Keratinocyte (primary cell): ENCODE measurements at regions not wholly inside any gene's neighbourhood (a gene's known extent, or its start where the extent isn't known, plus 50 kb on each side); places are given as distances from the start of the nearest gene placed in this dataset.
"Not testable (repeated sequence)": the region's sequence is repeated elsewhere in the genome, so short reads cannot be mapped to it uniquely, and the experiment has no call there.

Source experiments
- DNase-seq: peaks from one replicate; pipeline ENCODE4 v3.0.0-alpha.2; 2011; ENCODE audit warnings: low read depth, missing footprints, low spot score
- FAIRE-seq: peaks from 2 replicates; lab custom pipeline; 2011; peaks lifted over from hg19 to GRCh38; lab: Jason Lieb, UNC
- H2AFZ ChIP-seq: 2 replicates; pipeline ENCODE4 v1.6.0; 2012; ENCODE audit warnings: low read length, control low read depth, inconsistent platforms; ENCODE audit not compliant: control insufficient read depth
- H3K27ac ChIP-seq: 2 replicates; pipeline ENCODE4 v1.5.1; 2011; ENCODE audit warnings: low read length; ENCODE audit not compliant: control insufficient read depth, insufficient read depth
- H3K27me3 ChIP-seq: 3 replicates; pipeline ENCODE4 v1.6.0; 2011; ENCODE audit warnings: low read length; ENCODE audit not compliant: control insufficient read depth, insufficient read depth; ENCODE audit errors: extremely low read depth
- H3K36me3 ChIP-seq, 2 experiments: 2 replicates in 1 of 2; 3 replicates in 1 of 2; pipeline ENCODE4 v1.5.1; 2011; ENCODE audit warnings: low read length in 2 of 2, mild to moderate bottlenecking in 1 of 2; ENCODE audit not compliant: control insufficient read depth in 2 of 2, insufficient read depth in 2 of 2; ENCODE audit errors: extremely low read depth in 1 of 2
- H3K4me1 ChIP-seq: 3 replicates; pipeline ENCODE4 v1.5.1; 2011; ENCODE audit warnings: low read length; ENCODE audit not compliant: control insufficient read depth, insufficient read depth; ENCODE audit errors: extremely low read depth
- H3K4me2 ChIP-seq: 3 replicates; pipeline ENCODE4 v1.6.0; 2011; ENCODE audit warnings: low read depth, low read length; ENCODE audit not compliant: control insufficient read depth, insufficient read depth; ENCODE audit errors: extremely low read depth
- H3K4me3 ChIP-seq, 3 experiments: fragments of 200-600 bp in 1 of 3; sonication (generic) in 1 of 3; 2 replicates in 2 of 3; 3 replicates in 1 of 3; pipeline ENCODE4 v1.5.1; 2011 to 2016; ENCODE audit warnings: low read length in 3 of 3, mild to moderate bottlenecking in 3 of 3, control low read depth in 2 of 3, inconsistent platforms in 1 of 3, low read depth in 1 of 3, mixed read lengths in 1 of 3, mixed run types in 1 of 3, moderate library complexity in 1 of 3; ENCODE audit not compliant: control insufficient read depth in 2 of 3, insufficient read depth in 2 of 3; ENCODE audit errors: extremely low read depth in 1 of 3
- H3K79me2 ChIP-seq: 2 replicates; pipeline ENCODE4 v1.6.0; 2012; ENCODE audit warnings: low read length; ENCODE audit not compliant: control insufficient read depth, insufficient read depth
- H3K9ac ChIP-seq: 3 replicates; pipeline ENCODE4 v1.6.0; 2011; ENCODE audit warnings: low read length; ENCODE audit not compliant: control insufficient read depth, insufficient read depth; ENCODE audit errors: extremely low read depth
- H3K9me1 ChIP-seq: 3 replicates; pipeline ENCODE4 v1.6.0; 2011; ENCODE audit warnings: low read length; ENCODE audit not compliant: control insufficient read depth, insufficient read depth; ENCODE audit errors: extremely low read depth
- H3K9me3 ChIP-seq: 2 replicates; pipeline ENCODE4 v1.5.1; 2012; ENCODE audit warnings: low read depth, low read length; ENCODE audit not compliant: control insufficient read depth
- H4K20me1 ChIP-seq: 3 replicates; pipeline ENCODE4 v1.6.0; 2011; ENCODE audit warnings: low read length; ENCODE audit not compliant: control insufficient read depth, insufficient read depth; ENCODE audit errors: extremely low read depth
- CTCF ChIP-seq, 3 experiments: IDR thresholded peaks in 1 of 3; conservative IDR thresholded peaks in 1 of 3; optimal IDR thresholded peaks in 1 of 3; 2 replicates in 2 of 3; 3 replicates in 1 of 3; pipeline versions ENCODE3 to v1.5.1; 2011; ENCODE audit warnings: low read length in 3 of 3, mild to moderate bottlenecking in 3 of 3, moderate library complexity in 2 of 3, control low read depth in 1 of 3, inconsistent platforms in 1 of 3; ENCODE audit not compliant: insufficient read depth in 2 of 3; ENCODE audit errors: extremely low read depth in 1 of 3
- EZH2 ChIP-seq: IDR thresholded peaks from one replicate; pipeline ENCODE4 v1.6.1; 2012; ENCODE audit warnings: inconsistent platforms, mild to moderate bottlenecking, low read length, moderate library complexity
- dilution Hi-C: fragments of 300-500 bp; cut with MboI; formaldehyde crosslinking; loops from one replicate; pipeline ENCODE4 v1.7.0; 2020; ENCODE audit warnings: low sequenced_read_pairs; ENCODE audit not compliant: extremely low pct_ligation_motif_present

- no peak for TF ChIP-seq CTCF (optimal IDR thresholded peaks at IDR 0.05 in 1 of 3, IDR thresholded peaks at IDR 0.05 in 1 of 3, conservative IDR thresholded peaks at IDR 0.05 in 1 of 3; ENCODE audit: extremely low read depth in 1 of 3, insufficient read depth in 2 of 3, low read length in 3 of 3)
- no peak for TF ChIP-seq EZH2
- H3K9ac ChIP-seq, result no peak overlapping the region
- FAIRE-seq, result no peak
These were observed 505.4 kb downstream of the CCER1 start for GRCh38 chr12:90449611-90450010.

GRCh38 chr12:90443466-90443865 is 511.5 kb downstream of the CCER1 start:
- H2AFZ ChIP-seq, FAIRE-seq: not testable (repeated sequence)

More at GRCh38 chr12:90449611-90450010, 505.4 kb downstream of the CCER1 start:
- dilution Hi-C loops, result no loop called here
- no peaks in the 10 kb centered on the region for H3K79me2 ChIP-seq
- DNase-seq, result no peak
- H3K4me2 ChIP-seq, result no peak overlapping the region
- no peak overlapping the region for H3K4me3 ChIP-seq
- H3K9me3 ChIP-seq, result no peaks in the 10 kb centered on the region
- no peaks in the 10 kb centered on the region for H4K20me1 ChIP-seq
- no peaks in the 10 kb centered on the region for H3K27me3 ChIP-seq
- H3K4me1 ChIP-seq, result no peaks in the 10 kb centered on the region
- H3K9me1 ChIP-seq, result no peaks in the 10 kb centered on the region
- H3K36me3 ChIP-seq, result no peaks in the 10 kb centered on the region
- H2AFZ ChIP-seq, result no peak overlapping the region
- H3K27ac ChIP-seq, result no peak overlapping the region

GRCh38 chr12:90441431-90441830 is 513.5 kb downstream of the CCER1 start:
- Histone ChIP-seq H3K9me1 (no peaks in the 10 kb centered on the region), H3K27me3 (no peaks in the 10 kb centered on the region), H3K4me3 (no peak overlapping the region), H4K20me1 (no peaks in the 10 kb centered on the region), H3K79me2 (no peaks in the 10 kb centered on the region), H2AFZ (no peak overlapping the region), H3K4me1 (no peaks in the 10 kb centered on the region), H3K4me2 (no peak overlapping the region), H3K9ac (no peak overlapping the region), H3K9me3 (no peaks in the 10 kb centered on the region), H3K36me3 (no peaks in the 10 kb centered on the region), H3K27ac (no peak overlapping the region)
- no peak for FAIRE-seq
- dilution Hi-C loops, result no loop called here
- DNase-seq, result no peak
- TF ChIP-seq EZH2 (no peak), CTCF (optimal IDR thresholded peaks at IDR 0.05 in 1 of 3, IDR thresholded peaks at IDR 0.05 in 1 of 3, conservative IDR thresholded peaks at IDR 0.05 in 1 of 3; ENCODE audit: extremely low read depth in 1 of 3, insufficient read depth in 2 of 3, low read length in 3 of 3) (no peak)

More at GRCh38 chr12:90443466-90443865, 511.5 kb downstream of the CCER1 start:
- H3K27me3 ChIP-seq, H4K20me1 ChIP-seq, dilution Hi-C loops, H3K27ac ChIP-seq, H3K36me3 ChIP-seq, H3K9ac ChIP-seq, H3K4me1 ChIP-seq, H3K4me3 ChIP-seq, H3K4me2 ChIP-seq, H3K9me1 ChIP-seq, H3K9me3 ChIP-seq, DNase-seq, H3K79me2 ChIP-seq: not testable (repeated sequence)
